ENCODE measurements at regions not wholly inside any gene's neighbourhood (a gene's known extent, or its start where the extent isn't known, plus 50 kb on each side); places are given as distances from the start of the nearest gene placed in this dataset.

GRCh38 chr6:9496837-9497236 lies 918.0 kb downstream of the TFAP2A start:
- TF ChIP-seq CTCF (IDR thresholded peaks at IDR 0.05): no peak
- no peak for TF ChIP-seq POLR2A (IDR thresholded peaks at IDR 0.05)
